ENCODE measurements at regions not wholly inside any gene's neighbourhood (a gene's known extent, or its start where the extent isn't known, plus 50 kb on each side); places are given as distances from the start of the nearest gene placed in this dataset.

DNA sequence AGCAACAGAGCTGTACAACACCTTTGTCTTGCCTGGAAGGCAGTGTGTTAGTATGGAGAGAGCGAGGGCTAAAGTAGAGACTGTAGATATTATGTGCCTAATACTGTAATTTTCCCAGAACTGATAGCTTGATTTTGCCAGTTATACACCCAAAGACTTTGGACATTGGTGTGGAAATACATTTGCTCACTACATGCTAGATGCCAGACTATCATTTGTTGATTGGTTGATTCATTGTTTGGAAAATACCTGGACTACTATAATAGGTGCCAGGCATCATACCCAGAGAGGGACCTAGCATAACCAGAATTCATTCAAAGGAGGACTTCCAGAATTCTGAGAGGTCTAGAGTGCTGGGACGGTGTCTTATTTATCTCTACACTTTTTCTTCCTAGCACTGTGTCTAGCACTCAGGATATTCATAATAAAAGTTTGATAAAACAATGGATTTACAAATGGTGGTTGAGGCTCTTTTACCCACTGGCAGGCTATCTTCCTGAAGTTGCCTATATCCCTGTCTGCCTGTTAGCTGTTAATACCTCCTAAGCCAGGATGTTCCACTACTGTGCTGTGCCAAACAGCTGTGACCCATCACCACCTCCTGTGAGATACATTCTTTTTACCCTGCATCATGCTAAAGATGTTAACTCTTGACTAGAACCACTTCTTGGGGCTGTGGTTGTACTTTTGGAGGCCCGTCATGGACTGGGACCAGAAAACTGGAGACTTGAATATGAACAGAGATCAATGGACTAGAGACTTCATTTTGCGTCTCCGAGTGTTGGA lies 72.2 kb upstream of the FUCA2 start:
- TF ChIP-seq CTCF (conservative IDR thresholded peaks at IDR 0.05) (no peak), ZFX (IDR thresholded peaks at IDR 0.05) (no peak)
